Adrenal gland (tissue), 9 donors: ENCODE measurements at regions not wholly inside any gene's neighbourhood (a gene's known extent, or its start where the extent isn't known, plus 50 kb on each side); places are given as distances from the start of the nearest gene placed in this dataset.
A peak's percentile ranks its signal among the peaks of the same experiment; 100 is the strongest.

Experiments
- DNase-seq, 7 donors: peaks; one replicate each; pipeline ENCODE4 v3.0.0-alpha.2; 2019 to 2020
- H3K27ac ChIP-seq, 5 donors: fragments of 200-600 bp; sonication (generic) in 4 of 5; 1 replicate in 3 of 5; 2 replicates in 2 of 5; pipeline versions ENCODE4 v1.5.1 to v1.8.0; 2016 to 2020; ENCODE audit warnings: mild to moderate bottlenecking in 1 of 5
- H3K27me3 ChIP-seq: fragments of 200-600 bp; 2 replicates; pipeline ENCODE4 v1.8.0; 2021
- H3K36me3 ChIP-seq, 2 donors: fragments of 200-600 bp; replicated peaks in 1 of 2; 1 replicate in 1 of 2; 2 replicates in 1 of 2; pipeline versions ENCODE4 v1.5.1 to v1.8.0; 2018 to 2022
- H3K4me1 ChIP-seq, 2 donors: fragments of 200-600 bp; replicated peaks in 1 of 2; 1 replicate in 1 of 2; 2 replicates in 1 of 2; pipeline versions ENCODE4 v1.5.1 to v1.8.0; 2018 to 2021
- H3K4me3 ChIP-seq, 4 donors: fragments of 200-600 bp; sonication (generic) in 3 of 4; one replicate each; pipeline ENCODE4 v1.5.1; 2016 to 2018
- H3K9me3 ChIP-seq, 3 donors: fragments of 200-600 bp; sonication (generic) in 1 of 3; replicated peaks in 1 of 3; 1 replicate in 2 of 3; 2 replicates in 1 of 3; pipeline versions ENCODE4 v1.5.1 to v1.8.0; 2016 to 2021
- CTCF ChIP-seq, 6 experiments: fragments of 450-650 bp in 4 of 6; fragments of 200-600 bp in 2 of 6; sonication (generic) in 1 of 6; IDR thresholded peaks; 1 replicate in 5 of 6; 2 replicates in 1 of 6; pipeline versions ENCODE4 v1.5.1 to v1.8.0; 2016 to 2021; ENCODE audit warnings: antibody characterized with exemption in 6 of 6, mild to moderate bottlenecking in 2 of 6, moderate library complexity in 1 of 6
- POLR2A ChIP-seq, 2 donors: fragments of 450-650 bp; IDR thresholded peaks; one replicate each; pipeline ENCODE4 v1.6.1; 2017; ENCODE audit warnings: antibody characterized with exemption in 2 of 2, mild to moderate bottlenecking in 2 of 2, moderate library complexity in 1 of 2
- WGBS, 4 donors: extraction: QIAGEN DNeasy Blood & Tissue Kit in 2 of 4; methylation state at CpG; one replicate each; pipeline versions ENCODE4 v1.1.5 to v1.1.7; 2013 to 2017; 5-methylcytosine and 5-hydroxymethylcytosine counted together
- intact Hi-C, 2 donors: fragments of 100-400 bp; cut with DNase I; formaldehyde crosslinking; loops; one replicate each; pipeline versions ENCODE4 v1.14.1 to v1.15.0; 2022 to 2023
- donor health status: healthy with polysubstance abuse.
- donor health status: Bipolar disorder and iron deficiency.
- donor health status: DM: yes; HTN: yes; CAD: no.
- donor health status: DM: no; HTN: no; CAD: no.
- donor health status: DM: no; HTN: no; CAD: no.

- Histone ChIP-seq H3K27ac (no peak overlapping the region), H3K4me3 (no peak overlapping the region), H3K27me3 (no peaks in the 10 kb centered on the region), H3K36me3 (no peaks in the 10 kb centered on the region), H3K4me1 (no peaks in the 10 kb centered on the region), H3K9me3 (no peaks in the 10 kb centered on the region)
- TF ChIP-seq POLR2A (IDR thresholded peaks at IDR 0.05), result no peak
- peak in 4 of 6 experiments; percentile 33 to 48 (median 40) for TF ChIP-seq CTCF (IDR thresholded peaks at IDR 0.05)
- 57 to 65% (median 62%) methylated on average over 5 of the region's 5 CpGs for WGBS, 4 donors
- DNase-seq, result peak in 6 of 7 donors; percentile 52 to 76 (median 63)
- intact Hi-C loops, result loop anchor here (5.0 to 10.0 kb wide), 2 partner anchors 204 to 207 kb away; no protein-coding TSS in a partner anchor
Observed at GRCh38 chr1:8239039-8239305, 78.9 kb upstream of the SLC45A1 start.

GRCh38 chr1:8238141-8239038, 79.5 kb upstream of the SLC45A1 start:
- Histone ChIP-seq H3K27me3 (no peaks in the 10 kb centered on the region), H3K4me1 (no peaks in the 10 kb centered on the region), H3K4me3 (no peak overlapping the region), H3K36me3 (no peaks in the 10 kb centered on the region), H3K9me3 (no peaks in the 10 kb centered on the region), H3K27ac (peak overlapping the region in 3 of 5 donors; percentile 8 to 30 (median 11))
- intact Hi-C loops, result loop anchor here (5.0 to 10.0 kb wide), 2 partner anchors 204 to 206 kb away; no protein-coding TSS in a partner anchor
- DNase-seq, result peak in 1 of 7 donors; percentile 16
- 66 to 74% (median 71%) methylated on average over 20 of the region's 20 CpGs for WGBS, 4 donors
- TF ChIP-seq CTCF (IDR thresholded peaks at IDR 0.05), result no peak
- TF ChIP-seq POLR2A (IDR thresholded peaks at IDR 0.05), result no peak

GRCh38 chr1:8232036-8232757, 85.7 kb upstream of the SLC45A1 start:
- peaks cover 0 to 4% of the 10 kb centered on the region in 2 donors for H3K4me1 ChIP-seq
- no peaks in the 10 kb centered on the region for H3K9me3 ChIP-seq
- H3K27ac ChIP-seq, result peak overlapping the region in 2 of 5 donors; percentile 13 to 67
- H3K36me3 ChIP-seq, result no peaks in the 10 kb centered on the region
- 35 to 43% (median 40%) methylated on average over 25 of the region's 25 CpGs for WGBS, 4 donors
- H3K4me3 ChIP-seq, result peak overlapping the region in 1 of 4 donors; percentile 40
- no peaks in the 10 kb centered on the region for H3K27me3 ChIP-seq
- DNase-seq, result peak in 6 of 7 donors; percentile 51 to 76 (median 64)
- no peak for TF ChIP-seq POLR2A (IDR thresholded peaks at IDR 0.05)
- peak in 1 of 6 experiments; percentile 8 for TF ChIP-seq CTCF (IDR thresholded peaks at IDR 0.05)
- intact Hi-C loops, result loop anchor here in 1 of 2 donors (10.0 kb wide), 1 partner anchor 197 kb away; no protein-coding TSS in a partner anchor

- Histone ChIP-seq H3K27ac (peak overlapping the region in 1 of 5 donors; percentile 22), H3K36me3 (no peaks in the 10 kb centered on the region), H3K4me1 (peaks cover 0 to 6% of the 10 kb centered on the region in 2 donors), H3K9me3 (no peaks in the 10 kb centered on the region), H3K27me3 (no peaks in the 10 kb centered on the region), H3K4me3 (no peak overlapping the region)
- 88 to 94% (median 92%) methylated on average over 7 of the region's 7 CpGs for WGBS, 4 donors
- DNase-seq, result no peak
- intact Hi-C loops, result loop anchor here in 1 of 2 donors (10.0 kb wide), 1 partner anchor 195 kb away; no protein-coding TSS in a partner anchor
- TF ChIP-seq POLR2A (IDR thresholded peaks at IDR 0.05) (no peak), CTCF (IDR thresholded peaks at IDR 0.05) (no peak)
Observed at GRCh38 chr1:8230292-8230621, 87.7 kb upstream of the SLC45A1 start.
